ENCODE measurements at regions not wholly inside any gene's neighbourhood (a gene's known extent, or its start where the extent isn't known, plus 50 kb on each side); places are given as distances from the start of the nearest gene placed in this dataset.

GRCh38 chr7:116353647-116354046 is 143.3 kb downstream of the TES start:
- no peak for TF ChIP-seq EGR1 (IDR thresholded peaks at IDR 0.05; ENCODE audit: low read depth in 2 of 2)
- TF ChIP-seq TAF1 (conservative IDR thresholded peaks at IDR 0.05): no peak
- no peak for TF ChIP-seq CTCF (IDR thresholded peaks at IDR 0.05; ENCODE audit: low read depth, low read length, missing input control)
- no peak for TF ChIP-seq YY1 (IDR thresholded peaks at IDR 0.05)
- no peak for TF ChIP-seq REST (IDR thresholded peaks at IDR 0.05)
- peak; percentile 50 for TF ChIP-seq SP1 (IDR thresholded peaks at IDR 0.05)
- peak; percentile 19 to 43 for TF ChIP-seq JUND (IDR thresholded peaks at IDR 0.05)
- TF ChIP-seq FOXA2 (IDR thresholded peaks at IDR 0.05): no peak
- TF ChIP-seq RAD21 (IDR thresholded peaks at IDR 0.05): no peak
- TF ChIP-seq GABPA (IDR thresholded peaks at IDR 0.05 in 1 of 2, conservative IDR thresholded peaks at IDR 0.05 in 1 of 2): no peak
